PC-9 (cell line): ENCODE measurements at regions not wholly inside any gene's neighbourhood (a gene's known extent, or its start where the extent isn't known, plus 50 kb on each side); places are given as distances from the start of the nearest gene placed in this dataset.
A peak's percentile ranks its signal among the peaks of the same experiment; 100 is the strongest.

Experiments
- BruUV-seq: library from RNA; stranded (reverse); fragments of 400-500 nt; replicated peaks from 2 replicates; lab custom pipeline; 2021; lab: Mats Ljungman, UMichigan
- CTCF ChIA-PET: fragments of 300-600 bp; sonication (Branson Sonifier 250); formaldehyde crosslinking; loops from one replicate; lab custom pipeline; 2022; ENCODE audit warnings: antibody characterized with exemption; lab: Charles Lee
- POLR2A ChIA-PET: fragments of 300-600 bp; sonication (Branson Sonifier 250); formaldehyde crosslinking; loops from one replicate; lab custom pipeline; 2022; ENCODE audit warnings: antibody characterized with exemption; ENCODE audit not compliant: unreplicated experiment; lab: Charles Lee
- DNase-seq, 2 experiments: peaks; one replicate each; pipeline versions ENCODE4 v3.0.0 to v3.0.0-alpha.2; 2015 to 2022; ENCODE audit warnings: mixed read lengths in 1 of 2
- H2AFZ ChIP-seq: fragments of 200-600 bp; sonication (generic); 2 replicates; pipeline ENCODE4 v1.8.1; 2017; ENCODE audit warnings: antibody characterized with exemption
- H3F3A ChIP-seq: fragments of 200-600 bp; sonication (generic); 2 replicates; pipeline ENCODE4 v1.8.1; 2017; ENCODE audit warnings: antibody characterized with exemption, mild to moderate bottlenecking, low read depth; ENCODE audit not compliant: insufficient read depth
- H3K27ac ChIP-seq: fragments of 200-600 bp; sonication (generic); 2 replicates; pipeline ENCODE4 v1.6.1; 2016; ENCODE audit warnings: mixed run types
- H3K27me3 ChIP-seq: fragments of 200-600 bp; sonication (generic); 2 replicates; pipeline ENCODE4 v1.6.1; 2016; ENCODE audit warnings: low read depth, mixed run types; ENCODE audit not compliant: insufficient read depth
- H3K36me3 ChIP-seq: fragments of 200-600 bp; sonication (generic); 2 replicates; pipeline ENCODE4 v1.6.1; 2016; ENCODE audit warnings: low read depth, mixed run types
- H3K4me1 ChIP-seq: fragments of 200-600 bp; sonication (generic); replicated peaks from 2 replicates; pipeline ENCODE4 v1.6.1; 2016; ENCODE audit warnings: mixed run types; ENCODE audit not compliant: insufficient read depth
- H3K4me2 ChIP-seq: fragments of 200-600 bp; sonication (generic); 2 replicates; pipeline ENCODE4 v1.6.1; 2017; ENCODE audit warnings: mixed run types
- H3K4me3 ChIP-seq: fragments of 200-600 bp; sonication (generic); 2 replicates; pipeline ENCODE4 v1.6.1; 2016; ENCODE audit warnings: mixed run types
- H3K79me2 ChIP-seq: fragments of 200-600 bp; sonication (generic); 2 replicates; pipeline ENCODE4 v1.6.1; 2017; ENCODE audit warnings: low read depth, mixed run types
- H3K9me2 ChIP-seq: fragments of 200-600 bp; sonication (generic); 2 replicates; pipeline ENCODE4 v1.8.1; 2017; ENCODE audit warnings: mild to moderate bottlenecking; ENCODE audit not compliant: insufficient read depth
- H3K9me3 ChIP-seq: fragments of 200-600 bp; sonication (generic); 2 replicates; pipeline ENCODE4 v1.8.1; 2016; ENCODE audit warnings: low read depth; ENCODE audit not compliant: insufficient read depth
- H4K20me1 ChIP-seq: fragments of 200-600 bp; sonication (generic); 2 replicates; pipeline ENCODE4 v1.8.1; 2017; ENCODE audit not compliant: insufficient read depth
- EZH2 ChIP-seq: fragments of 200-600 bp; sonication (generic); IDR thresholded peaks from 2 replicates; pipeline ENCODE4 v1.8.0; 2017; ENCODE audit warnings: antibody characterized with exemption, low read depth
- intact Hi-C: fragments of 100-400 bp; cut with micrococcal nuclease; formaldehyde crosslinking; loops from one replicate; pipeline ENCODE4 v1.10.0; 2022; ENCODE audit not compliant: unreplicated experiment
- TF ChIP-seq, protein P1 (sequence below): fragments of 200-600 bp; sonication (generic); conservative IDR thresholded peaks from 2 replicates; pipeline ENCODE4 v1.6.1; 2017; ENCODE audit warnings: mixed run types, antibody characterized with exemption, mild to moderate bottlenecking, moderate library complexity

- H3K4me3 ChIP-seq = no peak overlapping the region
- peaks cover 38% of the 10 kb centered on the region for H3K4me1 ChIP-seq
- ChIA-PET POLR2A (interaction anchor here (0.6 kb wide), 1 partner anchor 121 kb away, joined by 5 read pairs; no protein-coding TSS in a partner anchor), CTCF (interaction anchor here (1.1 to 2.4 kb wide), 2 partner anchors 20 to 65 kb away, joined by 4 to 12 read pairs; no protein-coding TSS in a partner anchor)
- H3K27me3 ChIP-seq = no peaks in the 10 kb centered on the region
- TF ChIP-seq EZH2 = no peak
- TF ChIP-seq, protein P1, sequence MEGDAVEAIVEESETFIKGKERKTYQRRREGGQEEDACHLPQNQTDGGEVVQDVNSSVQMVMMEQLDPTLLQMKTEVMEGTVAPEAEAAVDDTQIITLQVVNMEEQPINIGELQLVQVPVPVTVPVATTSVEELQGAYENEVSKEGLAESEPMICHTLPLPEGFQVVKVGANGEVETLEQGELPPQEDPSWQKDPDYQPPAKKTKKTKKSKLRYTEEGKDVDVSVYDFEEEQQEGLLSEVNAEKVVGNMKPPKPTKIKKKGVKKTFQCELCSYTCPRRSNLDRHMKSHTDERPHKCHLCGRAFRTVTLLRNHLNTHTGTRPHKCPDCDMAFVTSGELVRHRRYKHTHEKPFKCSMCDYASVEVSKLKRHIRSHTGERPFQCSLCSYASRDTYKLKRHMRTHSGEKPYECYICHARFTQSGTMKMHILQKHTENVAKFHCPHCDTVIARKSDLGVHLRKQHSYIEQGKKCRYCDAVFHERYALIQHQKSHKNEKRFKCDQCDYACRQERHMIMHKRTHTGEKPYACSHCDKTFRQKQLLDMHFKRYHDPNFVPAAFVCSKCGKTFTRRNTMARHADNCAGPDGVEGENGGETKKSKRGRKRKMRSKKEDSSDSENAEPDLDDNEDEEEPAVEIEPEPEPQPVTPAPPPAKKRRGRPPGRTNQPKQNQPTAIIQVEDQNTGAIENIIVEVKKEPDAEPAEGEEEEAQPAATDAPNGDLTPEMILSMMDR = no peak
- no peak overlapping the region for H2AFZ ChIP-seq
- H3F3A ChIP-seq = peaks cover 60% of the 10 kb centered on the region
- no peak for DNase-seq
- peak overlapping the region; percentile 97 for H3K27ac ChIP-seq
- no peaks in the 10 kb centered on the region for H3K9me2 ChIP-seq
- H3K9me3 ChIP-seq = no peaks in the 10 kb centered on the region
- H3K4me2 ChIP-seq = peak overlapping the region; percentile 60; the same call in 1 of the 2 replicates
- H4K20me1 ChIP-seq = no peaks in the 10 kb centered on the region
- H3K36me3 ChIP-seq = peaks cover 37% of the 10 kb centered on the region
- peaks cover 49% of the 10 kb centered on the region for H3K79me2 ChIP-seq
- intact Hi-C loops = loop anchor here (5.0 kb wide), 2 partner anchors 45 to 145 kb away; no protein-coding TSS in a partner anchor
- BruUV-seq = no TSS peak
Measured at GRCh38 chr7:130962109-130962508, 228.1 kb upstream of the KLF14 start.

DNA sequence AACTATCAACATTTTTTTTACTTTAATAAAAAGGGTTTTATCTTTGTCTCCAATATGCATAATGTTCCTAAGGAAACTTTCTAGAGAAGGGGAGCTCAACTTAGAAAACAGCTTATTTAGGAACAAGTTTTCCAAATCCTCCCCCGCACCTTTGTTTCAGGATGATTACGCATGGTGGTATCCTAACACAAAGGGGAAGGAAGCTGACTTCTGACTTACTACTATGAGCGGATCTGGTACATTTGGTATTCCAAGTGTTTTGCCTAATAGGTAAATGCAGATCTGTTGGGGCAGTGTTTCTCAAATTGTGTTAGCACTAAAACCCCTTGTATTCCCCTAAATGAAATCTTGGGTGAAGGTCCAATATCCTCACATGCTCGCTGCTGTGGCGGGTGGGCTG, 229.3 kb upstream of the KLF14 start:
- Histone ChIP-seq H3F3A (peaks cover 54% of the 10 kb centered on the region), H3K79me2 (peaks cover 41% of the 10 kb centered on the region), H4K20me1 (no peaks in the 10 kb centered on the region), H3K4me3 (no peak overlapping the region), H3K9me2 (no peaks in the 10 kb centered on the region), H3K4me2 (no peak overlapping the region), H3K27me3 (no peaks in the 10 kb centered on the region), H3K36me3 (peaks cover 32% of the 10 kb centered on the region), H3K4me1 (peaks cover 38% of the 10 kb centered on the region), H3K9me3 (no peaks in the 10 kb centered on the region), H2AFZ (no peak overlapping the region), H3K27ac (peak overlapping the region; percentile 97)
- CTCF ChIA-PET = interaction anchor here (0.9 to 1.4 kb wide), 2 partner anchors 45 to 66 kb away, joined by 3 to 5 read pairs; no protein-coding TSS in a partner anchor
- no TSS peak for BruUV-seq
- POLR2A ChIA-PET = no interaction called here
- TF ChIP-seq, protein P1 = no peak
- no peak for TF ChIP-seq EZH2
- no peak for DNase-seq
- intact Hi-C loops = loop anchor here (5.0 kb wide), 2 partner anchors 44 to 144 kb away; no protein-coding TSS in a partner anchor

GRCh38 chr7:130965515-130965914, 231.5 kb upstream of the KLF14 start:
- Histone ChIP-seq H3K4me1 (peaks cover 22% of the 10 kb centered on the region), H2AFZ (no peak overlapping the region), H3K9me3 (no peaks in the 10 kb centered on the region), H3K27ac (no peak overlapping the region), H3K4me3 (no peak overlapping the region), H3K9me2 (no peaks in the 10 kb centered on the region), H4K20me1 (peaks cover 4% of the 10 kb centered on the region; the same call in 1 of the 2 replicates), H3K27me3 (no peaks in the 10 kb centered on the region), H3K79me2 (peaks cover 36% of the 10 kb centered on the region), H3K36me3 (peaks cover 40% of the 10 kb centered on the region), H3F3A (peaks cover 55% of the 10 kb centered on the region), H3K4me2 (no peak overlapping the region)
- BruUV-seq = no TSS peak
- DNase-seq = no peak
- TF ChIP-seq, protein P1 = no peak
- no peak for TF ChIP-seq EZH2
- ChIA-PET CTCF (no interaction called here), POLR2A (interaction anchor here (0.5 kb wide), 1 partner anchor 33 kb away, joined by 4 read pairs; no protein-coding TSS in a partner anchor)
- intact Hi-C loops = no loop called here
